Sigmoid colon (tissue), 4 donors: ENCODE measurements at regions not wholly inside any gene's neighbourhood (a gene's known extent, or its start where the extent isn't known, plus 50 kb on each side); places are given as distances from the start of the nearest gene placed in this dataset.

Experiments used
- CTCF ChIP-seq, 4 experiments: fragments of 450-650 bp in 3 of 4; fragments of 200-600 bp in 1 of 4; IDR thresholded peaks; one replicate each; pipeline ENCODE4 v1.5.1; 2016 to 2019; ENCODE audit warnings: antibody characterized with exemption in 4 of 4, mild to moderate bottlenecking in 3 of 4, moderate library complexity in 2 of 4
- EP300 ChIP-seq, 4 donors: sonication (generic); formaldehyde crosslinking; IDR thresholded peaks; one replicate each; pipeline ENCODE4 v1.6.1; 2017; ENCODE audit warnings: antibody characterized with exemption in 4 of 4
- POLR2A ChIP-seq, 2 donors: fragments of 450-650 bp; IDR thresholded peaks; one replicate each; pipeline ENCODE4 v1.6.1; 2016; ENCODE audit warnings: antibody characterized with exemption in 2 of 2, mild to moderate bottlenecking in 2 of 2, moderate library complexity in 2 of 2
- POLR2AphosphoS5 ChIP-seq, 4 donors: sonication (generic); formaldehyde crosslinking; IDR thresholded peaks; one replicate each; pipeline ENCODE4 v1.6.1; 2017; ENCODE audit warnings: antibody characterized with exemption in 4 of 4

- no peak for TF ChIP-seq CTCF (IDR thresholded peaks at IDR 0.05)
- no peak for TF ChIP-seq POLR2A (IDR thresholded peaks at IDR 0.05)
- TF ChIP-seq POLR2AphosphoS5 (IDR thresholded peaks at IDR 0.05): no peak
- TF ChIP-seq EP300 (IDR thresholded peaks at IDR 0.05): no peak
Observed at GRCh38 chr18:51563396-51563795, 365.9 kb upstream of the MEX3C start.
